ENCODE measurements at regions not wholly inside any gene's neighbourhood (a gene's known extent, or its start where the extent isn't known, plus 50 kb on each side); places are given as distances from the start of the nearest gene placed in this dataset.

DNA sequence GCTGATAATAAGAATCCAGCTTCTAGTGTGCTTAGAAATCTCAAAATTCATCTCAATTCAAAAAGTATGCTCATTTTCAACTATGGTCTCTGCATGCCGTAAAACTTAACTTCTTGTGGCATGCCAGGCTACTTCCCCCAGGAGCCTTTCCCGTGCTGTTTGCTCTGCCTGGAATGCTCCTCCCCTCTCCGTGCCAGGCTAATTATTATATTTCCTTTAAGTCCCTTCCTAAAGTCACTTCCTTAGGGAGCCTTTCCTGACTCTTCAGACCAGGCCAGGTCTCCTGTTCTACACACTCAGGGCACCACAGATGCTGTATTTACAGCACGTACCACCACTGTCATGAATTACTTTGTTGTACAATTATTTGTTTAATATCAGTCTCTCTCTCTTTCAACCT lies 67.1 kb upstream of the PPP2R5A start:
- Mint-ChIP-seq H3K27ac (no peak overlapping the region), H3K27me3 (ENCODE audit: low read depth) (no peaks in the 10 kb centered on the region), H3K4me1 (peaks cover 27% of the 10 kb centered on the region), H3K4me3 (no peak overlapping the region), H3K9me3 (peaks cover 3% of the 10 kb centered on the region), H3K36me3 (no peaks in the 10 kb centered on the region)
- DNase-seq (ENCODE audit: low spot score in 2 of 2, unreplicated experiment in 2 of 2), result no peak
- TF ChIP-seq, protein P1, sequence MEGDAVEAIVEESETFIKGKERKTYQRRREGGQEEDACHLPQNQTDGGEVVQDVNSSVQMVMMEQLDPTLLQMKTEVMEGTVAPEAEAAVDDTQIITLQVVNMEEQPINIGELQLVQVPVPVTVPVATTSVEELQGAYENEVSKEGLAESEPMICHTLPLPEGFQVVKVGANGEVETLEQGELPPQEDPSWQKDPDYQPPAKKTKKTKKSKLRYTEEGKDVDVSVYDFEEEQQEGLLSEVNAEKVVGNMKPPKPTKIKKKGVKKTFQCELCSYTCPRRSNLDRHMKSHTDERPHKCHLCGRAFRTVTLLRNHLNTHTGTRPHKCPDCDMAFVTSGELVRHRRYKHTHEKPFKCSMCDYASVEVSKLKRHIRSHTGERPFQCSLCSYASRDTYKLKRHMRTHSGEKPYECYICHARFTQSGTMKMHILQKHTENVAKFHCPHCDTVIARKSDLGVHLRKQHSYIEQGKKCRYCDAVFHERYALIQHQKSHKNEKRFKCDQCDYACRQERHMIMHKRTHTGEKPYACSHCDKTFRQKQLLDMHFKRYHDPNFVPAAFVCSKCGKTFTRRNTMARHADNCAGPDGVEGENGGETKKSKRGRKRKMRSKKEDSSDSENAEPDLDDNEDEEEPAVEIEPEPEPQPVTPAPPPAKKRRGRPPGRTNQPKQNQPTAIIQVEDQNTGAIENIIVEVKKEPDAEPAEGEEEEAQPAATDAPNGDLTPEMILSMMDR (IDR thresholded peaks at IDR 0.05; ENCODE audit: unreplicated experiment), result no peak

DNA sequence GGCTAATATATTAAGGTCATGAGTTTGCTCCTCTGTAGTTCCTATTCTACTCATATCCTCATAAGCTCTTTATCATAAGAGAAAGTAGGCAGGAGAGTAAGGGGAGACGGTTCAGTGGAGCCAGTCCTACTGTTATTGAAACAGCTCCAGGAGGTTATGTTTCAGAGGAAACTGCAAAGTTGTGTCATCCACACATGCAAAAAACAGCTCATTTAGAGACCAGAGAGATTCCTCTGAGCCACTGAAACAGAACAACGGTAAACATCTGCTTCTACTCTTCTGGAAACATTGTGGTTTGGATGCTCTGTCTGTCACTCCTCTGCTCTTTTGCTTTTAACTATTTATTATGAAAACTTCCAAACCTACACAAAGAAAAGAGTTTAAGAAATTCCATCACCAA lies 66.3 kb upstream of the PPP2R5A start:
- H3K4me3 Mint-ChIP-seq, result no peak overlapping the region
- no peaks in the 10 kb centered on the region for H3K36me3 Mint-ChIP-seq
- no peak for DNase-seq (ENCODE audit: low spot score in 2 of 2, unreplicated experiment in 2 of 2)
- TF ChIP-seq, protein P1 (IDR thresholded peaks at IDR 0.05; ENCODE audit: unreplicated experiment), result no peak
- H3K9me3 Mint-ChIP-seq, result peaks cover 3% of the 10 kb centered on the region
- H3K27me3 Mint-ChIP-seq (ENCODE audit: low read depth), result no peaks in the 10 kb centered on the region
- H3K27ac Mint-ChIP-seq, result peak overlapping the region; percentile 81
- H3K4me1 Mint-ChIP-seq, result peaks cover 24% of the 10 kb centered on the region

DNA sequence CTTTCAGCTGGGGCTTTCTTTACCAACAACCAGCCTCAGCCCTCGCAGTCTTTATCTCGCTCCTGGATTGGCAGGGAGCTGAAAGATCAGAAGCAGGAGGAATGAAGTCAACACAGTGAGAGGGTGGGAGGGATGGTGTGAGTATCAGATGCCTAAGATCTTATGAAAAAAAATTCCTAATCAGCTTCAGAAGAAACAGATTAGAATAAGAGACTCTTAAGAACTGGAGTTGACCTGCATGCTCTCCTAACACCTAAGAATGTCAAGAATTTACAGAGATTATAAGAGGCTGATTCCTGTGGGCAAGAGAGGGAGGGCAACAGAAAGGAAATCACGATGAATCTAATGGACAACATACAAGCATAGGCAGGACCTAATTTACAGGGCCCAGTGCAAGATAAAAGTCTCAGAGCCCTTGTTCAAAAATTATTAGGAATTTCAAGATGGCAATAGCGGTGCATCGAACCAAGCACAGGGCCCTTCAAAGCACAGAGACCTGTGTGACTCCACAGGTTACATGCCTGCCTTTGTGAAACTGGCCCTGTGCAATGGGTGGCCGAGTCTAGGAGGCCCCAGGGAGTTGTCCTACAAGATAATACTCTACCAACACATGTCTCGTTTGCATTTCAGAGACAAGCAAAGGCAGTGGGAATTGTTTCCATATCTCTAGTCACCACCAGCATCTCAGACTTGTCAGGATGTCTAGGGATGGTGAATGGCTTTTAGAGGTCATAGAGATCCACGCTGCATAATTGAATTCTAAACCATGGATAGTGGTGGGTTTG lies 65.3 kb upstream of the PPP2R5A start:
- peaks cover 24% of the 10 kb centered on the region for H3K4me1 Mint-ChIP-seq
- H3K27me3 Mint-ChIP-seq (ENCODE audit: low read depth), result no peaks in the 10 kb centered on the region
- H3K4me3 Mint-ChIP-seq, result no peak overlapping the region
- peak overlapping the region; percentile 81 for H3K27ac Mint-ChIP-seq
- no peaks in the 10 kb centered on the region for H3K36me3 Mint-ChIP-seq
- DNase-seq (ENCODE audit: low spot score in 2 of 2, unreplicated experiment in 2 of 2), result no peak
- TF ChIP-seq, protein P1 (IDR thresholded peaks at IDR 0.05; ENCODE audit: unreplicated experiment), result no peak
- H3K9me3 Mint-ChIP-seq, result peaks cover 3% of the 10 kb centered on the region

DNA sequence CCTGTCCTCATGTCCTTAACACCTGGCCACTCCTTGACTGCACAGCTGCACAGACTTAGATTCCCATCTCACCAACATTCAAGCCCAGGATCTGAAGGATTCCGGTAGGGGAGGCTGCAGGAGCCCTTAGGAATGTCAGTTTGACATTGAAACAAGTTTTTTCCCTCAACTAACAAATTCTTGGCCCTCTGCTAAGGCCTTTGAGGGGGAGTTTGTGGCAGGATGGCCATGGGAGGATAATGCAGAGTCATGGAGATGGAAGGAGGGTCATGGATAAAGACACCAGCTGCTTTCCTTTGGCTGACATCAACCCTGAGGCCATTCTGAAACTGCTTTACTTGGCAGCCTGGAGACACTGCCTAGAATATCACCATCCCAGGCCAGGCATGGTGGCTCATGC lies 63.4 kb upstream of the PPP2R5A start:
- Mint-ChIP-seq H3K9me3 (no peaks in the 10 kb centered on the region), H3K27me3 (ENCODE audit: low read depth) (no peaks in the 10 kb centered on the region), H3K4me3 (no peak overlapping the region), H3K27ac (no peak overlapping the region), H3K36me3 (no peaks in the 10 kb centered on the region), H3K4me1 (peaks cover 24% of the 10 kb centered on the region)
- DNase-seq (ENCODE audit: low spot score in 2 of 2, unreplicated experiment in 2 of 2), result no peak
- TF ChIP-seq, protein P1 (IDR thresholded peaks at IDR 0.05; ENCODE audit: unreplicated experiment), result no peak

DNA sequence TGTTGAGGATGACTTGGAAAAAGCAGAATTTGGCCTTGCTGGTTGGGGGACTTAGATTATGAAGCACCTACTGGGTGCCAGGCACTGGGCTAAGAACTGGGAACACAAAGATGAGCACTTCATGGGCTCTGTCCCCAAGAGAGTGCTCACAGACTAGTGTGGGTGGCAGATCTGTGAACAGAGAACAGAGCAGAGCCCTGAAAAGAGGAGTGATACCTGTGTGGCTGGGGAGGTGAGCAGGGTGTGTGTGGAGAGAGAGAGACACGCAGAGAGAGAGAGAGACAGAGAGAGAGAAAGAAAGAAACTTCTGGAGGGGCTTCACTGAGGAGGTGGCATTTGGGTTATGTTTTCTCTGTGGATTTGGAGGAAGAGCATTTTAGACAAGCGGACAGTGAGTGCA lies 61.1 kb upstream of the PPP2R5A start:
- Mint-ChIP-seq H3K27ac (no peak overlapping the region), H3K4me3 (no peak overlapping the region), H3K36me3 (no peaks in the 10 kb centered on the region), H3K27me3 (ENCODE audit: low read depth) (peaks cover 2% of the 10 kb centered on the region), H3K4me1 (peaks cover 13% of the 10 kb centered on the region), H3K9me3 (no peaks in the 10 kb centered on the region)
- TF ChIP-seq, protein P1 (IDR thresholded peaks at IDR 0.05; ENCODE audit: unreplicated experiment), result no peak
- no peak for DNase-seq (ENCODE audit: low spot score in 2 of 2, unreplicated experiment in 2 of 2)

All from mesothelial cell of epicardium (in vitro differentiated cells).